HepG2 (cell line): ENCODE measurements at regions not wholly inside any gene's neighbourhood (a gene's known extent, or its start where the extent isn't known, plus 50 kb on each side); places are given as distances from the start of the nearest gene placed in this dataset.

ENCODE experiments used
- REL ChIP-seq: sonication (generic); formaldehyde crosslinking; conservative IDR thresholded peaks from 2 replicates; pipeline ENCODE4 v1.8.0; 2022; ENCODE audit warnings: mild to moderate bottlenecking, missing genetic modification reagents, moderate library complexity
- SMARCC2 ChIP-seq: fragments of 450-650 bp; IDR thresholded peaks from 2 replicates; pipeline ENCODE4 v1.6.1; 2017; ENCODE audit warnings: antibody characterized with exemption, mild to moderate bottlenecking
- TF ChIP-seq, protein P1 (sequence below): sonication (generic); formaldehyde crosslinking; IDR thresholded peaks from 2 replicates; pipeline ENCODE4 v1.5.0; 2020; ENCODE audit warnings: mild to moderate bottlenecking, missing genetic modification reagents, moderate library complexity

DNA sequence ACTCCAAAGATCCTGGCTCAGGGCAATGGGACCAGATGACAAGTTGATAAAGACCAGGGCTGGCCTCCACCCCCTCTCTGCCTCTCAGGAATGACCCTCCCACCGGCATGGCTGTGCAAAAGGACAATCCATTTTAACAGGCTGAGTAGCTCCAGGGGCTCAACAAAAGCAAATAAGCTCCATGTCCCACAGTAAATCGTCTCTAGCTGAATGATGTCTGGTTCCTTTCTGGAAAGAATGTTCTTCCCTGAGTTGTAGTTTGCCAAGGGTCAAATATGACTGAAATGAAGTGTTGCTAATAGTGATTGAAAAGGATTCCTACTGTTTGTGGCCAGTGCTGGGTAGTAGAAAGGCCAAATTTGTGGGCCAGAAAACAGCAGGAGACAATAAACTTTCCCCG, 434.4 kb upstream of the ETAA1 start:
- TF ChIP-seq SMARCC2 (no peak), REL (CRISPR knock-in tag) (no peak)
- TF ChIP-seq, protein P1, sequence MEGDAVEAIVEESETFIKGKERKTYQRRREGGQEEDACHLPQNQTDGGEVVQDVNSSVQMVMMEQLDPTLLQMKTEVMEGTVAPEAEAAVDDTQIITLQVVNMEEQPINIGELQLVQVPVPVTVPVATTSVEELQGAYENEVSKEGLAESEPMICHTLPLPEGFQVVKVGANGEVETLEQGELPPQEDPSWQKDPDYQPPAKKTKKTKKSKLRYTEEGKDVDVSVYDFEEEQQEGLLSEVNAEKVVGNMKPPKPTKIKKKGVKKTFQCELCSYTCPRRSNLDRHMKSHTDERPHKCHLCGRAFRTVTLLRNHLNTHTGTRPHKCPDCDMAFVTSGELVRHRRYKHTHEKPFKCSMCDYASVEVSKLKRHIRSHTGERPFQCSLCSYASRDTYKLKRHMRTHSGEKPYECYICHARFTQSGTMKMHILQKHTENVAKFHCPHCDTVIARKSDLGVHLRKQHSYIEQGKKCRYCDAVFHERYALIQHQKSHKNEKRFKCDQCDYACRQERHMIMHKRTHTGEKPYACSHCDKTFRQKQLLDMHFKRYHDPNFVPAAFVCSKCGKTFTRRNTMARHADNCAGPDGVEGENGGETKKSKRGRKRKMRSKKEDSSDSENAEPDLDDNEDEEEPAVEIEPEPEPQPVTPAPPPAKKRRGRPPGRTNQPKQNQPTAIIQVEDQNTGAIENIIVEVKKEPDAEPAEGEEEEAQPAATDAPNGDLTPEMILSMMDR (CRISPR knock-in tag): no peak
